Panc1 (cell line): ENCODE measurements at regions not wholly inside any gene's neighbourhood (a gene's known extent, or its start where the extent isn't known, plus 50 kb on each side); places are given as distances from the start of the nearest gene placed in this dataset.

Experiments used
- ATAC-seq: fragments of 200-7000 bp; cut with Tn5 transposase; 2 replicates; pipeline ENCODE4 v1.9.1; 2020; ENCODE audit warnings: mild to moderate bottlenecking, moderate library complexity
- BruUV-seq: library from RNA; stranded (reverse); fragments of 400-500 nt; replicated peaks from 2 replicates; lab custom pipeline; 2021; lab: Mats Ljungman, UMichigan
- CTCF ChIA-PET: fragments of 300-600 bp; sonication (Branson Sonifier 250); formaldehyde crosslinking; loops from one replicate; lab custom pipeline; 2022; ENCODE audit warnings: antibody characterized with exemption; lab: Charles Lee
- POLR2A ChIA-PET: fragments of 300-600 bp; sonication (Branson Sonifier 250); formaldehyde crosslinking; loops from one replicate; lab custom pipeline; 2022; ENCODE audit warnings: antibody characterized with exemption; lab: Charles Lee
- DNase-seq: peaks from one replicate; pipeline ENCODE4 v3.0.0-alpha.2; 2010; ENCODE audit warnings: low read depth, low spot score
- H3K27ac ChIP-seq: 2 replicates; pipeline ENCODE4 v1.5.1; 2011; ENCODE audit warnings: mild to moderate bottlenecking, low read length, inconsistent platforms
- H3K27me3 ChIP-seq: fragments of 200-500 bp; sonication (Bioruptor generic); 2 replicates; pipeline ENCODE4 v1.6.0; 2014; ENCODE audit warnings: low read length, inconsistent platforms; ENCODE audit not compliant: control insufficient read depth, insufficient read depth
- H3K36me3 ChIP-seq: fragments of 200-500 bp; sonication (Bioruptor generic); 2 replicates; pipeline ENCODE4 v1.5.1; 2014; ENCODE audit warnings: inconsistent platforms, mild to moderate bottlenecking, low read length, moderate library complexity; ENCODE audit not compliant: control insufficient read depth, insufficient read depth
- H3K4me1 ChIP-seq: 2 replicates; pipeline ENCODE4 v1.5.1; 2011; ENCODE audit warnings: inconsistent platforms, mild to moderate bottlenecking, low read length, moderate library complexity; ENCODE audit not compliant: control insufficient read depth, insufficient read depth
- H3K4me3 ChIP-seq, 2 experiments: 2 replicates each; pipeline ENCODE4 v1.5.1; 2011 to 2012; ENCODE audit warnings: low read depth in 2 of 2, low read length in 2 of 2, mild to moderate bottlenecking in 2 of 2, inconsistent platforms in 1 of 2, moderate library complexity in 1 of 2
- H3K9me3 ChIP-seq: fragments of 200-500 bp; sonication (Bioruptor generic); 2 replicates; pipeline ENCODE4 v1.5.1; 2014; ENCODE audit warnings: low read depth, mild to moderate bottlenecking, inconsistent platforms, low read length, moderate library complexity; ENCODE audit not compliant: control insufficient read depth, insufficient read depth
- CTCF ChIP-seq: fragments of 450-650 bp; IDR thresholded peaks from 2 replicates; pipeline ENCODE4 v1.5.1; 2017; ENCODE audit warnings: mild to moderate bottlenecking
- POLR2AphosphoS5 ChIP-seq: IDR thresholded peaks from 2 replicates; pipeline ENCODE4 v1.6.1; 2012; ENCODE audit warnings: mild to moderate bottlenecking, low read depth, low read length, moderate library complexity
- SIN3A ChIP-seq: IDR thresholded peaks from 2 replicates; pipeline ENCODE4 v1.6.1; 2012; ENCODE audit warnings: low read depth, mild to moderate bottlenecking, low read length, moderate library complexity, borderline replicate concordance; ENCODE audit not compliant: insufficient read depth
- TCF7L2 ChIP-seq: IDR thresholded peaks from 2 replicates; pipeline ENCODE4 v1.6.1; 2011; ENCODE audit warnings: mild to moderate bottlenecking, low read depth, low read length, inconsistent platforms
- in situ Hi-C: cut with HindIII; loops from 2 replicates; pipeline ENCODE4 v1.10.0; 2016; ENCODE audit warnings: low sequenced_read_pairs, low pct_unique_long_range_greater_than_20kb
- intact Hi-C: fragments of 100-400 bp; cut with micrococcal nuclease; formaldehyde crosslinking; loops from one replicate; pipeline ENCODE4 v1.10.0; 2022; ENCODE audit not compliant: unreplicated experiment
- TF ChIP-seq, protein P1 (sequence below), 2 experiments: IDR thresholded peaks; 2 replicates each; pipeline ENCODE4 v1.6.1; 2011 to 2012; ENCODE audit warnings: low read depth in 2 of 2, control low read depth in 1 of 2, low read length in 1 of 2, mild to moderate bottlenecking in 1 of 2, moderate library complexity in 1 of 2; ENCODE audit not compliant: insufficient read depth in 1 of 2

DNA sequence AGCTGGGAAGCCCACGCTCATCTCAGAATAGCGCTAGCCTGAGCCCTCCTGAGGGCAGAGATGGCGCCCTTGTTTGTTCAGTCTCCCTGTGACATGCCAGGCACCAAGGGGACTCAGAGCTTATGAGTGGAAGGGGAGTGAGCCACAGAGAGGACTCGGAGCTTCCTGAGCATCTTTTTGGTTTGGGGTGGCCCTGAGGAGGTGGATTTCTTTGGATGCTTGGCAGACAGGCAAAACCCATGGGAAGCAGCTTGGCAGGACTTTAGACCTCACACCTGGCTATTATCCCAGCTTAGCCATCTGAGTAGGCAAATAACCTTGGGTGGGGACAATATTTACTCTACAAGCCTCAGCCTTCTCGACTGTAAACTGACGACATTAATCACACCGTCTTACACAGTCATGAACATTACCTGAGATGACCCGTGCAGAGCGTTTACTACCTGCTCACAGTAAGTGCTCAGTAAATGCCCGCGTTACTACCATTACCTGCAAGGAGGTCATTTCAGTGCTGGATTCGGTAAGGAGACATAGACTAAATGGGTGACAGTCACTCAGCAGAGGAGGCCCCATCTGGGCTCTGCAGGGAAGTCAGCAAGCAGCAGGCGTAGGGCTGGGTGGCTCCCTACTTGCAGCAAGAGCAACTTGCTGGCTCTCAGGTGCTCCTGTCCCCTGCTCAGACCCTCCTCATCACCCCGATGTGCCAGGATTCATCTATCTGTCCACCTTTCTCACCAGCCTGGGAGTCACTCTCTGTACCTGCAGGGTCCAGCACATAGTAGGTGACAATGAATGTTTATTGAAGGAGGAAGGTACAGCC, 54.9 kb downstream of the KLHDC7A start:
- Histone ChIP-seq H3K4me3 (no peak overlapping the region), H3K4me1 (no peaks in the 10 kb centered on the region), H3K27me3 (peaks cover 34% of the 10 kb centered on the region), H3K27ac (no peak overlapping the region), H3K36me3 (no peaks in the 10 kb centered on the region), H3K9me3 (no peaks in the 10 kb centered on the region)
- BruUV-seq, result no TSS peak
- ATAC-seq (no peak), DNase-seq (no peak)
- TF ChIP-seq, protein P1, sequence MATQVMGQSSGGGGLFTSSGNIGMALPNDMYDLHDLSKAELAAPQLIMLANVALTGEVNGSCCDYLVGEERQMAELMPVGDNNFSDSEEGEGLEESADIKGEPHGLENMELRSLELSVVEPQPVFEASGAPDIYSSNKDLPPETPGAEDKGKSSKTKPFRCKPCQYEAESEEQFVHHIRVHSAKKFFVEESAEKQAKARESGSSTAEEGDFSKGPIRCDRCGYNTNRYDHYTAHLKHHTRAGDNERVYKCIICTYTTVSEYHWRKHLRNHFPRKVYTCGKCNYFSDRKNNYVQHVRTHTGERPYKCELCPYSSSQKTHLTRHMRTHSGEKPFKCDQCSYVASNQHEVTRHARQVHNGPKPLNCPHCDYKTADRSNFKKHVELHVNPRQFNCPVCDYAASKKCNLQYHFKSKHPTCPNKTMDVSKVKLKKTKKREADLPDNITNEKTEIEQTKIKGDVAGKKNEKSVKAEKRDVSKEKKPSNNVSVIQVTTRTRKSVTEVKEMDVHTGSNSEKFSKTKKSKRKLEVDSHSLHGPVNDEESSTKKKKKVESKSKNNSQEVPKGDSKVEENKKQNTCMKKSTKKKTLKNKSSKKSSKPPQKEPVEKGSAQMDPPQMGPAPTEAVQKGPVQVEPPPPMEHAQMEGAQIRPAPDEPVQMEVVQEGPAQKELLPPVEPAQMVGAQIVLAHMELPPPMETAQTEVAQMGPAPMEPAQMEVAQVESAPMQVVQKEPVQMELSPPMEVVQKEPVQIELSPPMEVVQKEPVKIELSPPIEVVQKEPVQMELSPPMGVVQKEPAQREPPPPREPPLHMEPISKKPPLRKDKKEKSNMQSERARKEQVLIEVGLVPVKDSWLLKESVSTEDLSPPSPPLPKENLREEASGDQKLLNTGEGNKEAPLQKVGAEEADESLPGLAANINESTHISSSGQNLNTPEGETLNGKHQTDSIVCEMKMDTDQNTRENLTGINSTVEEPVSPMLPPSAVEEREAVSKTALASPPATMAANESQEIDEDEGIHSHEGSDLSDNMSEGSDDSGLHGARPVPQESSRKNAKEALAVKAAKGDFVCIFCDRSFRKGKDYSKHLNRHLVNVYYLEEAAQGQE (IDR thresholded peaks at IDR 0.05; ENCODE audit: insufficient read depth in 1 of 2, low read depth in 2 of 2, low read length in 1 of 2), result no peak
- TF ChIP-seq SIN3A (no peak), POLR2AphosphoS5 (no peak), CTCF (no peak), TCF7L2 (no peak)
- intact Hi-C loops (no loop called here), in situ Hi-C loops (no loop called here)
- POLR2A ChIA-PET, result no interaction called here
- CTCF ChIA-PET, result no interaction called here

GRCh38 chr1:18536356-18536755, 55.6 kb downstream of the KLHDC7A start:
- TF ChIP-seq, protein P1 (IDR thresholded peaks at IDR 0.05; ENCODE audit: insufficient read depth in 1 of 2, low read depth in 2 of 2, low read length in 1 of 2), result no peak
- TF ChIP-seq POLR2AphosphoS5 (no peak), CTCF (no peak), SIN3A (no peak), TCF7L2 (no peak)
- Histone ChIP-seq H3K36me3 (no peaks in the 10 kb centered on the region), H3K9me3 (no peaks in the 10 kb centered on the region), H3K27me3 (peaks cover 31% of the 10 kb centered on the region), H3K4me1 (no peaks in the 10 kb centered on the region), H3K27ac (no peak overlapping the region), H3K4me3 (no peak overlapping the region)
- DNase-seq (no peak), ATAC-seq (no peak)
- in situ Hi-C loops (no loop called here), intact Hi-C loops (no loop called here)
- POLR2A ChIA-PET, result no interaction called here
- CTCF ChIA-PET, result no interaction called here
- no TSS peak for BruUV-seq
